RWPE2 (cell line): ENCODE measurements at regions not wholly inside any gene's neighbourhood (a gene's known extent, or its start where the extent isn't known, plus 50 kb on each side); places are given as distances from the start of the nearest gene placed in this dataset.

ENCODE experiments used
- ATAC-seq: fragments of 200-7000 bp; cut with Tn5 transposase; 3 replicates; pipeline ENCODE4 v1.9.1; 2021; ENCODE audit warnings: low read depth
- DNase-seq: peaks from one replicate; pipeline ENCODE4 v3.0.0-alpha.2; 2020; ENCODE audit warnings: low spot score
- H3K27ac ChIP-seq: fragments of 450-650 bp; 2 replicates; pipeline ENCODE4 v1.5.1; 2017; ENCODE audit warnings: mild to moderate bottlenecking; ENCODE audit not compliant: poor library complexity, severe bottlenecking
- H3K27me3 ChIP-seq: fragments of 250-450 bp; sonication (Bioruptor Pico); 2 replicates; pipeline ENCODE4 v1.5.1; 2021; ENCODE audit warnings: mild to moderate bottlenecking, moderate library complexity; ENCODE audit not compliant: insufficient read depth, poor library complexity, severe bottlenecking
- H3K36me3 ChIP-seq: fragments of 250-450 bp; sonication (Bioruptor Pico); 2 replicates; pipeline ENCODE4 v1.5.1; 2020; ENCODE audit warnings: low read depth, mild to moderate bottlenecking, moderate library complexity
- H3K4me1 ChIP-seq: fragments of 250-450 bp; sonication (Bioruptor Pico); 2 replicates; pipeline ENCODE4 v1.5.1; 2021; ENCODE audit warnings: mild to moderate bottlenecking, moderate library complexity; ENCODE audit not compliant: insufficient read depth, poor library complexity, severe bottlenecking
- H3K4me3 ChIP-seq: fragments of 250-450 bp; sonication (Bioruptor Pico); 2 replicates; pipeline ENCODE4 v1.5.1; 2021; ENCODE audit warnings: mild to moderate bottlenecking, moderate library complexity; ENCODE audit not compliant: severe bottlenecking
- H3K9me3 ChIP-seq: fragments of 250-450 bp; sonication (Bioruptor Pico); 2 replicates; pipeline ENCODE4 v1.5.1; 2021; ENCODE audit warnings: mild to moderate bottlenecking, moderate library complexity; ENCODE audit not compliant: severe bottlenecking
- CTCF ChIP-seq: fragments of 450-650 bp; IDR thresholded peaks from one replicate; pipeline ENCODE4 v1.5.1; 2017; ENCODE audit warnings: mild to moderate bottlenecking, moderate library complexity; ENCODE audit not compliant: poor library complexity, severe bottlenecking

GRCh38 chr5:23012842-23013241 is 159.7 kb upstream of the CDH12 start:
- DNase-seq = no peak
- Histone ChIP-seq H3K36me3 (no peaks in the 10 kb centered on the region), H3K27me3 (no peaks in the 10 kb centered on the region), H3K9me3 (no peaks in the 10 kb centered on the region), H3K4me1 (no peaks in the 10 kb centered on the region), H3K4me3 (peak overlapping the region; percentile 26), H3K27ac (no peak overlapping the region)
- ATAC-seq = no peak
- no peak for TF ChIP-seq CTCF

GRCh38 chr5:23007762-23008161 is 154.6 kb upstream of the CDH12 start:
- TF ChIP-seq CTCF = no peak
- Histone ChIP-seq H3K9me3 (no peaks in the 10 kb centered on the region), H3K27me3 (no peaks in the 10 kb centered on the region), H3K36me3 (no peaks in the 10 kb centered on the region), H3K27ac (no peak overlapping the region), H3K4me1 (no peaks in the 10 kb centered on the region), H3K4me3 (no peak overlapping the region)
- DNase-seq (no peak), ATAC-seq (no peak)

- Histone ChIP-seq H3K27me3 (no peaks in the 10 kb centered on the region), H3K4me1 (no peaks in the 10 kb centered on the region), H3K4me3 (no peak overlapping the region), H3K27ac (no peak overlapping the region), H3K36me3 (no peaks in the 10 kb centered on the region), H3K9me3 (no peaks in the 10 kb centered on the region)
- ATAC-seq = no peak
- no peak for TF ChIP-seq CTCF
- DNase-seq = no peak
Measured at GRCh38 chr5:23007236-23007635, 154.1 kb upstream of the CDH12 start.

- no peak for TF ChIP-seq CTCF
- no peak for DNase-seq
- no peak for ATAC-seq
Measured at GRCh38 chr5:23001120-23001519, 148.0 kb upstream of the CDH12 start.

GRCh38 chr5:22998774-22999173 is 145.6 kb upstream of the CDH12 start:
- no peak for TF ChIP-seq CTCF
- no peaks in the 10 kb centered on the region for H3K4me1 ChIP-seq
- H3K27me3 ChIP-seq = peaks cover 17% of the 10 kb centered on the region
- ATAC-seq (no peak), DNase-seq (no peak)
- H3K4me3 ChIP-seq = no peak overlapping the region
- H3K27ac ChIP-seq = no peak overlapping the region
- no peaks in the 10 kb centered on the region for H3K9me3 ChIP-seq
- no peaks in the 10 kb centered on the region for H3K36me3 ChIP-seq

More at GRCh38 chr5:23001120-23001519, 148.0 kb upstream of the CDH12 start:
- H3K4me3 ChIP-seq = no peak overlapping the region
- no peak overlapping the region for H3K27ac ChIP-seq
- H3K4me1 ChIP-seq = no peaks in the 10 kb centered on the region
- peaks cover 10% of the 10 kb centered on the region for H3K27me3 ChIP-seq
- no peaks in the 10 kb centered on the region for H3K9me3 ChIP-seq
- no peaks in the 10 kb centered on the region for H3K36me3 ChIP-seq
